Kidney (tissue), 13 donors: ENCODE measurements at regions not wholly inside any gene's neighbourhood (a gene's known extent, or its start where the extent isn't known, plus 50 kb on each side); places are given as distances from the start of the nearest gene placed in this dataset.

Experiments
- DNase-seq, 5 donors: peaks; one replicate each; pipeline ENCODE4 v3.0.0-alpha.2; 2013 to 2020
- FAIRE-seq: peaks from 2 replicates; lab custom pipeline; 2012; peaks lifted over from hg19 to GRCh38; lab: Jason Lieb, UNC
- H3K27ac ChIP-seq, 2 donors: one replicate each; pipeline ENCODE4 v1.7.0; 2013; ENCODE audit warnings: low read depth in 2 of 2, low read length in 2 of 2, inconsistent platforms in 1 of 2
- H3K27me3 ChIP-seq: one replicate; pipeline ENCODE4 v1.7.1; 2013; ENCODE audit warnings: low read length, inconsistent platforms; ENCODE audit not compliant: control insufficient read depth, insufficient read depth
- H3K36me3 ChIP-seq, 3 donors: one replicate each; pipeline versions ENCODE4 v1.7.0 to v1.7.1; 2013; ENCODE audit warnings: low read length in 3 of 3, control low read depth in 1 of 3, inconsistent platforms in 1 of 3; ENCODE audit not compliant: insufficient read depth in 3 of 3, control insufficient read depth in 2 of 3
- H3K4me1 ChIP-seq, 3 donors: one replicate each; pipeline versions ENCODE4 v1.7.0 to v1.7.1; 2013; ENCODE audit warnings: low read length in 3 of 3, inconsistent platforms in 1 of 3, low read depth in 1 of 3; ENCODE audit not compliant: control insufficient read depth in 2 of 3, insufficient read depth in 2 of 3
- H3K4me3 ChIP-seq, 3 donors: one replicate each; pipeline versions ENCODE4 v1.7.0 to v1.8.1; 2013; ENCODE audit warnings: low read length in 3 of 3, control low read depth in 1 of 3, inconsistent platforms in 1 of 3
- H3K9ac ChIP-seq, 3 donors: one replicate each; pipeline versions ENCODE4 v1.7.0 to v1.7.1; 2013; ENCODE audit warnings: low read length in 3 of 3, control low read depth in 1 of 3, inconsistent platforms in 1 of 3
- H3K9me3 ChIP-seq, 3 donors: one replicate each; pipeline versions ENCODE4 v1.7.0 to v1.7.1; 2013; ENCODE audit warnings: low read length in 3 of 3, control low read depth in 1 of 3, inconsistent platforms in 1 of 3; ENCODE audit not compliant: control insufficient read depth in 2 of 3, insufficient read depth in 1 of 3
- CTCF ChIP-seq: IDR thresholded peaks from 3 replicates; pipeline ENCODE4 v1.5.1; 2012; ENCODE audit warnings: mild to moderate bottlenecking, moderate library complexity, borderline replicate concordance; ENCODE audit not compliant: insufficient read depth; ENCODE audit errors: extremely low read depth
- intact Hi-C: fragments of 100-400 bp; cut with DNase I; formaldehyde crosslinking; loops from one replicate; pipeline ENCODE4 v1.11.1; 2022
- donor health status: control.
- donor health status: control.
- donor health status: control.
- donor health status: control.
- donor health status: control.
- donor health status: DM: yes; HTN: yes; CAD: no.
- donor health status: Normal renal cell carcinoma (clear cell type).

- Histone ChIP-seq H3K4me3 (no peak overlapping the region), H3K27ac (no peak overlapping the region), H3K27me3 (no peaks in the 10 kb centered on the region), H3K4me1 (no peaks in the 10 kb centered on the region), H3K9ac (no peak overlapping the region), H3K9me3 (peaks cover 0 to 11% (median 2%) of the 10 kb centered on the region in 3 donors), H3K36me3 (no peaks in the 10 kb centered on the region)
- no peak for TF ChIP-seq CTCF
- intact Hi-C loops = no loop called here
- no peak for FAIRE-seq
- DNase-seq = peak in 1 of 5 donors; percentile 27
These were observed 70.8 kb downstream of the YTHDF1 start for GRCh38 chr20:63145156-63145555.

GRCh38 chr20:63142933-63143332 is 73.0 kb downstream of the YTHDF1 start:
- Histone ChIP-seq H3K27ac (no peak overlapping the region), H3K9ac (no peak overlapping the region), H3K9me3 (peaks cover 0 to 6% (median 2%) of the 10 kb centered on the region in 3 donors), H3K36me3 (no peaks in the 10 kb centered on the region), H3K27me3 (peaks cover under 1% of the 10 kb centered on the region), H3K4me1 (no peaks in the 10 kb centered on the region), H3K4me3 (no peak overlapping the region)
- no peak for TF ChIP-seq CTCF
- intact Hi-C loops = no loop called here
- DNase-seq = peak in 1 of 5 donors; percentile 18
- FAIRE-seq = no peak

DNA sequence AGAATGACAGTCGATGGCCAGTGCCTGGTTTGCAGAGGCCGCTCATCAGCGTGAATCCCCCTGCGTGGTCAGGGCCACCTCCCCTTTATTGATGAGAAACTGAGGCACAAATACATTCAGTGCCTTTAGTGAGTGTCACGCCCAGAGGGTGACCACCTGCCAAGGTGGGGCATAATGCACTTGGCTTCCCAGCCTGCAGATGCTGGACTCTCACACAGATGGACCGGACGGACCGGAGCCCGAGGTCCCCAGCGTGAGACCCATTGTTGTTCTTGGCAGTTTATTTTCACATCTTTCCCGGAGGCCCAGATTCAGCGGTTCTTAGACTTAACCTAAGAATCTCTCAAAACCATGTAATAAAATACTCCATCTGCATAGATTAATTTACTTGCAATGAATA is 74.4 kb downstream of the YTHDF1 start:
- H3K27me3 ChIP-seq = peaks cover 2% of the 10 kb centered on the region
- intact Hi-C loops = no loop called here
- H3K4me3 ChIP-seq = no peak overlapping the region
- FAIRE-seq = no peak
- no peak overlapping the region for H3K9ac ChIP-seq
- no peak overlapping the region for H3K27ac ChIP-seq
- no peaks in the 10 kb centered on the region for H3K36me3 ChIP-seq
- TF ChIP-seq CTCF = no peak
- no peaks in the 10 kb centered on the region for H3K9me3 ChIP-seq
- no peaks in the 10 kb centered on the region for H3K4me1 ChIP-seq
- DNase-seq = no peak
